HG03520 (cell line): ENCODE measurements at regions not wholly inside any gene's neighbourhood (a gene's known extent, or its start where the extent isn't known, plus 50 kb on each side); places are given as distances from the start of the nearest gene placed in this dataset.
"Not testable (repeated sequence)": the region's sequence is repeated elsewhere in the genome, so short reads cannot be mapped to it uniquely, and the experiment has no call there.

Experiments used
- ATAC-seq: cut with Tn5 transposase; IDR thresholded peaks from one replicate; pipeline ENCODE4 v1.9.1; 2021; ENCODE audit warnings: mild to moderate bottlenecking, moderate library complexity; ENCODE audit not compliant: unreplicated experiment

DNA sequence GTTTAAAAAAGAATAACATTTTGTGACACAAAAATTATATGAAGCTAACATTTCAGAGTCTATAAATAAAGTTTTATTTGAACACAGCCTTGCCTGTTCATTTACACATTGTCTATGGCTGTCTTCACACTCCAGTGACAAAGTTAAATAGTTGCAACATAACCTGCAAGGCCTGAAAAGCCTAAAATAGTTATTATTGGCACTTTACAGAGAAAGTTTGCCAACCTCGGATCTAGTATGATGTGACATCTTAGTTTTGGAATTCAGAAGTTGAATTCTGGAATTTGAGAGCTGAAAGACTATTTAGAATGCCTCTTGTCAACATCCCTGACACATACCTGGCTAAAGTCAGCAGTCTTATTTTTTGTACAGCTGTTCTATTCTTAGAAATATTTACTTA, 68.3 kb downstream of the DYRK2 start:
- no peak for ATAC-seq

GRCh38 chr12:67719303-67719702, 70.8 kb downstream of the DYRK2 start:
- not testable (repeated sequence) for ATAC-seq

DNA sequence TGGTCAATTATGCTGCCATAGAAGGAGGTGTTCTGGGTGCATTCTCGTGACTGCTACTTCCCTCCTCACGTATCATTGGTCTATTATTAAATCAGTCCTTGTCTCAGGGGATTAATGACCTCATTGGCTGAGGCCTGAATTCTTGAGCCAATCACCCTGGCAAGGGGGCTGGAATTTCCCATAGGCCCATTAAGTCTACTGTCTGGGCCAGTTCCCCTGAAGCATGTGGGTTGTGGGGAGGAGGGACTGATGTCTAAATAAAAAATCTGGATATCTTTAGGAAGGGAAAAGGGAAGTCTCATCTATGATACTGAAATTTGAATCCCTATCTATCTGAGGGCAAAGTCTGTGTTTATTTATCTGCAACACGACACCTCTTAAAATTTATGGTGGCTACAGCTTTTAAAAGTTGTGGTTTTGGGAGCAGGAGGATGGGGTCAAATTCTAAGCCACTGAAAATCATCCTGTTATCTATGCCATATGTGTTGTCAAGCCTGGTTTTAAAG, 71.9 kb downstream of the DYRK2 start:
- ATAC-seq, result no peak

GRCh38 chr12:67721248-67721647, 72.7 kb downstream of the DYRK2 start:
- ATAC-seq, result no peak

GRCh38 chr12:67722296-67722695, 73.8 kb downstream of the DYRK2 start:
- no peak for ATAC-seq

DNA sequence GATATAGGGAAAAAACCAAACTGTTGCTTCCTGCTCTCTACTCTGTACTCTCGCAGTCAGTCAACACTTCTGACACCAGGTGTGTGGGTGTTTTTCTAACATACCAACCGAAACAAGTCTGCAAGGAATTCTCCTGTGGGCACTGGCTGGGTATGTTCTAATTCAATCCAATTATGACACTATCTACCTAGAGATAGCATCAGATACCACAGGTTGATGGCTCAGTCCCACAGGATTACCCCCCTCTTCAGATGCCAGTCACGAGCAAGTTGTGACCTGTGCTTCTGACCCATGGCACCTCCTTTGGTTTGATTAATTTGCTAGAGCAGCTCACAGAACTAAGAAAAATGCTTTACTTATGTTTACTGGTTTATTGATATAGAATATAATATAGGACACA, 78.3 kb downstream of the DYRK2 start:
- no peak for ATAC-seq

- ATAC-seq, result no peak
These were observed 79.4 kb downstream of the DYRK2 start for GRCh38 chr12:67727702-67728666.

- no peak for ATAC-seq
These were observed 84.3 kb downstream of the DYRK2 start for GRCh38 chr12:67732857-67733256.

- no peak for ATAC-seq
These were observed 87.3 kb downstream of the DYRK2 start for GRCh38 chr12:67735868-67736267.

DNA sequence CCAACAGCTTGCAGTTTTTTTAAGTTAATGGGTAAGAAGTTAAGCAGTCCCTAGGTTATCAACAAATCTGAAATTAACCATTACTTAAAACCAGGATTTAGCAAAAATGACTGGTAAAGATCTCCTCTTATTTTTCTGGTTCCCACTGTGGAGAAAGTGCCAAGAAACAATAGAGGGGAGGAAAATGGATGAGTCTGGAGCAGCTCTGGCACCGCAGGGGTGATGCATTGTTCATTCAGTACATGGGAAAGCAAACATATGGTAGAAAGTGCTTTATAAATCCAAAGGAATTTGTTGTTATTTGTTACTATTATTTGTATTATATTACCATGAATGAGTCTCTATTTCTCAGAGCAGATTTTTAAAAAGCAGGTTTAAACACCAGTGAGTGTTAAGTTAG, 92.2 kb downstream of the DYRK2 start:
- no peak for ATAC-seq

GRCh38 chr12:67741270-67741669, 92.7 kb downstream of the DYRK2 start:
- ATAC-seq, result no peak

- no peak for ATAC-seq
These were observed 93.9 kb downstream of the DYRK2 start for GRCh38 chr12:67742461-67742860.

- ATAC-seq, result no peak
These were observed 99.6 kb downstream of the DYRK2 start for GRCh38 chr12:67747869-67748742.

DNA sequence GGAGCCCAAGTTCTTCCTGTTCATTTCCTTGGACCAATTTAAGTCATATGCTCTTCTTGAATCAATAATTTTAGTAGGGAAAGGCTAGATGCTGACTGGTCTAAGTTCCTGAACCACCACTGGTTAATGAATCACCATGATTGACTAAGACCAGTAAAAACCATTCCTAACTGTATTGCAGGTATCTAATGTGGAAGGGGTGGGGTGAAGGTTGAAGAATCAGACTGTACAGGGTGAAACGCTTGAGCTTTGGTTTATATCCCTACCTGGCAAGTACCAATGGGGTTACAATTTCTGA, 100.1 kb downstream of the DYRK2 start:
- no peak for ATAC-seq

DNA sequence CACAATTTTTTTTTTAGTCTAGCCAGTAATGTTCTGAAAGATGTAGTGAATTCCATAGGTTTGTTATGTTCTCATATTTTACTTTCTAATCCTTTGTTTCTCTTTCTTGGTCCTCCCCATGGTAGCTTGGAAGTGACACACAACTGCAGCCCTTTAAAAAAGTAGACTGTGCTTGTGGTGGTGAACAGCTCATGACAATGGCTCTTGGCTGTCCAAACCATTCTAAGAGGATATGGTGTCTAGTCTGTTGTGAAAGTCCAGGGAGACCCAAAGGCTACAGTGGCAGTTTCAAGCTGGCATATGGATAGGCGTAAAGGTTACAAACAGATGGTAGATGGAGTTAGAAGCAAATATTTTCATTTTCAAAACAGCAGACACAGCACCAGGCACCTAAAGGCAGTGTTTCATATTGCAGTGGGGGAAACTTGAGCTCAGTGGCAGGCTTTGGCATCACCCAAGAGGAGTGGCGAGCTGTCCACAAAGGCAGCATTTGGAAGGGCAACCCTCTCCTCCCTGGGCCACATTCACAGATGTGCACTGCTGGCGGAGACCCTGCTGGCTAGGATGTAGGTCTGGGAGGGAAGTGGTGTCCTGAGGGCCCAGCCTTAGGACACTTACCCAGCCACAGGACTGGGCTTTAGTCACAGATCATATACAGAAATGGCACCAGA, 102.1 kb downstream of the DYRK2 start:
- no peak for ATAC-seq

DNA sequence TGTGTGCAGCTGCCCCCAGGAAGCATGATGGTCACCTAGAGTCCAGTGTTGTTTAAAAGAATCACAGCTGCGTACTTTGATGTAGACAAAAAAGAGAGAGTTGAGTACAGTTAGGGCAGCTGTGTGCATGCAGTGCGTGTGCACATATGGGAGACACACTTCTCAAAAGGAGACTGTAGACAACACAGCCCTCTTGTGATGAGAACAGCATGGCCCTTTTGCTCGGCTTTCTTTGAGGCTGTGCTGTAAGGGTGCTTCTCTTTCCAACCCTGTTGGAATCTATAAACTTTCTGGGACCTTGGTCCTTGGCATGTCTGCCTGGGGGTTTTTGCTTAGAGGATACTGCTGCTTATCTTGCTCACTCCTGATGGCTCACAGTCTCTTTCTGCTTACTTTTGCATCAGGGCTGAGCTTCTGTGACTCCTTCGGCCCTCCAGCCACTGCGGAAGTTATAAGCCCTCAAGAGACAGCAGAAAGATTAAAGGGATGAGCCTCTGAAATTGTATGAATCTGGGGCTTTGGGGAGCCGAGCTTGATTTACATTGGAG, 102.9 kb downstream of the DYRK2 start:
- no peak for ATAC-seq

DNA sequence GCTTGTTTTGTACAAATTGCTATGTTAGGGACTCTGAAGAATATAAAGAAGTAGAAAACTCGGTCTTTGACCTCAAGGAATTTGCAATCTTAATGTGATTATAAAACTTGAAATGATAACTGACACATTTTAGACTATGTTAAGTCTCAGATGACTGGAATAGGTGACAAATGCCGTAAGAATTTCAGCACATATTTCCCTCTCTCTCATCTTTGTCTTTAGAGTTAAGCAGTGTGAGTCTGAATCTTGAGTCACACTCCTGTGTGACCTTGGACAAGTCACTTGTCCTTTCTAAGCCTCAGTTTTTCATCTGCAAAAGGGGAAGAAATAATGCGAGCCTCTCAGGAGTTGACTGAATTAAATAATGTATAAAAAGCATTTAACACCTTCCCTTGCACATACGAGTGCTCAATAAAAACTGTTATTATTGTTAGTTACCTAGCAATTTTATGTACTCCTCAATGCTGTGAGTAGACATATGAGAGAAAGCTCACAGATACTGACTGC, 103.7 kb downstream of the DYRK2 start:
- ATAC-seq, result no peak

DNA sequence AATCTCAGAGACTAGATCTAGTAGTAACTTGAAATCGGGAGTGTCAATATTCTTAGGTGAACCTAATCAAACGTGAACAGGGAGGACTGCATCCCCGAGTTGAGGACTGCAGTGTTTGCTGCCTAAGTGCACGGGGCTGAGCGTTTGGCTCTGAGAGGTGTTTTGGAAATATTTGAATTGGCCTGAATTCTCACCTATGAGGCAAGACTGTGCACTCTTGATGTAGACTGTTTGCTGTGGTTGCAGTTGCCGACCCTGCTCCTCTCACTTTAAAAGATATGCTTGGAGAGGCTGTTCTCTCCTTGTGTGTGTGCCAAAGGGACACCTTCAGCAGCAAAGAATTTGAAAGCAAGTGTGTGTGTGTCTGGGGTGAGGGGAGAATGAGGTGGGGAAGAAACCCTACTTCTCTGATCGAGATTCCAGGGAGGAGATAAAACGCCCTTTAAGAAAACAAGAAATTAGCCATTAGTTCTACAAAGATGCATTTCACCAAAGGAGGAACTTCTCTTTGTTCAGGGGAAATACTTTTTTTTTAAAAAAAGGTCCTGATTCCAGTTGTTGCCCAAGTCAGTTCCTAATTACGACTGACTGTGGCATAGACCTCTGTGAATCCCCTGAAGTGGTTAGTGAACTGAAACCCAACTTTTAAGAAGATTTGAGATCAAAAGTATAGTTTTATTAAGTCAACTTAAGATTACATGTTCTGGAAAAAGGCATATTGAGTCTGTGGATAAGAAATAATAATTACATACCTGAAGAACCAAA, 106.6 kb downstream of the DYRK2 start:
- ATAC-seq, result no peak

DNA sequence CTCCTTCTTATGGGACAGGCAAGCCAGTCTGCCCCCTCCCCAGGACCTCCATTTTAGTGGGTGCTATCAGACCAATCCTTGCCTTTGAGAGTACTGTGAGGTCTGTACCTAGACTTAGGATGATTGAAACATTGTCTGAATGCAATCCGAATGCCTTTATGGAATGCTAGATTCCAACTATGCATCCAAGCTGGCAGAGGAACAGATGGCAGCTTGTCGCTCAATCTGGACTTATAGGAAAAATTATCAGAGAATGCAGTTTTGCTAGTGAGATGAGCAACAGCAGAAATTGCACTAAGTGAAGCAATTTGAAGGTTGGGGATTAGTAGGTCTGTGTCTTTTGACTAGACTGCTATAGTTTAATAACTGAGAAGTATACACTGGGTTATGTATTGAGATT, 109.1 kb downstream of the DYRK2 start:
- ATAC-seq, result no peak

GRCh38 chr12:67758119-67758518, 109.6 kb downstream of the DYRK2 start:
- peak; percentile 97 for ATAC-seq
